WTC11 (cell line): ENCODE measurements at regions not wholly inside any gene's neighbourhood (a gene's known extent, or its start where the extent isn't known, plus 50 kb on each side); places are given as distances from the start of the nearest gene placed in this dataset.

Experiments used
- ATAC-seq: fragments of 200-7000 bp; cut with Tn5 transposase; 2 replicates; pipeline ENCODE4 v1.10.0; 2021; ENCODE audit warnings: mild to moderate bottlenecking, moderate library complexity
- CTCF ChIA-PET: fragments of 300-600 bp; sonication (Branson Sonifier 250); formaldehyde crosslinking; loops from one replicate; lab custom pipeline; 2021; ENCODE audit warnings: antibody characterized with exemption; lab: Charles Lee
- POLR2A ChIA-PET: fragments of 350-600 bp; sonication (Branson Sonifier 250); formaldehyde crosslinking; loops from one replicate; lab custom pipeline; 2021; ENCODE audit warnings: antibody characterized with exemption; lab: Charles Lee
- DNase-seq: peaks from one replicate; pipeline ENCODE4 v3.0.0; 2021; ENCODE audit warnings: low spot score
- H3K27ac Mint-ChIP-seq: 2 replicates; pipeline ENCODE4 v1.8.0; 2021; ENCODE audit warnings: mixed read lengths
- H3K27me3 Mint-ChIP-seq: 2 replicates; pipeline ENCODE4 v1.8.0; 2021; ENCODE audit warnings: low read depth, mild to moderate bottlenecking, moderate library complexity, mixed read lengths
- H3K36me3 Mint-ChIP-seq: 2 replicates; pipeline ENCODE4 v1.8.0; 2021; ENCODE audit warnings: mixed read lengths
- H3K4me1 Mint-ChIP-seq: 2 replicates; pipeline ENCODE4 v1.8.0; 2022; ENCODE audit warnings: mixed read lengths
- H3K4me3 Mint-ChIP-seq: 2 replicates; pipeline ENCODE4 v1.8.0; 2021; ENCODE audit warnings: mild to moderate bottlenecking, moderate library complexity, mixed read lengths
- H3K9me3 Mint-ChIP-seq: 2 replicates; pipeline ENCODE4 v1.8.0; 2021; ENCODE audit warnings: mixed read lengths
- AFF4 ChIP-seq: sonication (generic); formaldehyde crosslinking; IDR thresholded peaks from 2 replicates; pipeline ENCODE4 v1.8.1; 2023; ENCODE audit warnings: mild to moderate bottlenecking, missing genetic modification reagents, borderline replicate concordance
- CBFB ChIP-seq: sonication (generic); formaldehyde crosslinking; IDR thresholded peaks from 2 replicates; pipeline ENCODE4 v1.8.1; 2022; ENCODE audit warnings: mild to moderate bottlenecking, low read depth, missing genetic modification reagents
- CREB1 ChIP-seq: sonication (generic); formaldehyde crosslinking; IDR thresholded peaks from 2 replicates; pipeline ENCODE4 v1.8.0; 2023; ENCODE audit warnings: mild to moderate bottlenecking, missing genetic modification reagents
- ELF4 ChIP-seq: sonication (generic); formaldehyde crosslinking; IDR thresholded peaks from 2 replicates; pipeline ENCODE4 v1.8.1; 2022; ENCODE audit warnings: low read depth, mild to moderate bottlenecking, moderate library complexity, missing genetic modification reagents
- ESRRA ChIP-seq: sonication (generic); formaldehyde crosslinking; IDR thresholded peaks from 2 replicates; pipeline ENCODE4 v1.8.1; 2022; ENCODE audit warnings: mild to moderate bottlenecking, missing genetic modification reagents, borderline replicate concordance
- FOXJ3 ChIP-seq: sonication (generic); formaldehyde crosslinking; IDR thresholded peaks from 2 replicates; pipeline ENCODE4 v1.9.0; 2021; ENCODE audit warnings: missing genetic modification reagents, mild to moderate bottlenecking, borderline replicate concordance
- FOXP1 ChIP-seq: sonication (generic); formaldehyde crosslinking; IDR thresholded peaks from 2 replicates; pipeline ENCODE4 v1.8.0; 2022; ENCODE audit warnings: missing genetic modification reagents, mild to moderate bottlenecking, moderate library complexity, borderline replicate concordance
- GABPB1 ChIP-seq: sonication (generic); formaldehyde crosslinking; IDR thresholded peaks from 2 replicates; pipeline ENCODE4 v1.8.1; 2023; ENCODE audit warnings: mild to moderate bottlenecking, missing genetic modification reagents
- GRHL2 ChIP-seq: fragments of 250-450 bp; sonication (Bioruptor Pico); IDR thresholded peaks from 2 replicates; pipeline ENCODE4 v1.8.0; 2022; ENCODE audit warnings: mild to moderate bottlenecking, moderate library complexity; ENCODE audit not compliant: insufficient replicate concordance, severe bottlenecking
- GTF2I ChIP-seq: fragments of 250-450 bp; sonication (Bioruptor Pico); conservative IDR thresholded peaks from 2 replicates; pipeline ENCODE4 v1.4.0; 2021; ENCODE audit warnings: mild to moderate bottlenecking
- KAT7 ChIP-seq: sonication (generic); formaldehyde crosslinking; IDR thresholded peaks from 2 replicates; pipeline ENCODE4 v1.8.1; 2023; ENCODE audit warnings: missing genetic modification reagents, mild to moderate bottlenecking, borderline replicate concordance
- MLX ChIP-seq: sonication (generic); formaldehyde crosslinking; IDR thresholded peaks from 2 replicates; pipeline ENCODE4 v1.8.1; 2023; ENCODE audit warnings: mild to moderate bottlenecking, missing genetic modification reagents, moderate library complexity
- NFE2L1 ChIP-seq: sonication (generic); formaldehyde crosslinking; IDR thresholded peaks from 2 replicates; pipeline ENCODE4 v1.8.1; 2023; ENCODE audit warnings: missing genetic modification reagents
- NR1H2 ChIP-seq: sonication (generic); formaldehyde crosslinking; IDR thresholded peaks from 2 replicates; pipeline ENCODE4 v1.9.0; 2021; ENCODE audit warnings: mild to moderate bottlenecking, moderate library complexity, missing genetic modification reagents
- OVOL2 ChIP-seq: fragments of 250-450 bp; sonication (Bioruptor Pico); IDR thresholded peaks from 2 replicates; pipeline ENCODE4 v1.9.0; 2021; ENCODE audit warnings: mild to moderate bottlenecking, borderline replicate concordance
- PREB ChIP-seq: sonication (generic); formaldehyde crosslinking; IDR thresholded peaks from 2 replicates; pipeline ENCODE4 v1.8.1; 2022; ENCODE audit warnings: mild to moderate bottlenecking, missing genetic modification reagents, moderate library complexity, borderline replicate concordance
- SMAD3 ChIP-seq: sonication (generic); formaldehyde crosslinking; IDR thresholded peaks from 2 replicates; pipeline ENCODE4 v1.8.0; 2022; ENCODE audit warnings: missing genetic modification reagents, mild to moderate bottlenecking, borderline replicate concordance
- USF1 ChIP-seq: sonication (generic); formaldehyde crosslinking; IDR thresholded peaks from 2 replicates; pipeline ENCODE4 v1.8.0; 2022; ENCODE audit warnings: mild to moderate bottlenecking, missing genetic modification reagents
- USF2 ChIP-seq: sonication (generic); formaldehyde crosslinking; IDR thresholded peaks from 2 replicates; pipeline ENCODE4 v1.8.1; 2023; ENCODE audit warnings: mild to moderate bottlenecking, missing genetic modification reagents, moderate library complexity
- ZMAT4 ChIP-seq: fragments of 250-450 bp; sonication (Bioruptor Pico); IDR thresholded peaks from 2 replicates; pipeline ENCODE4 v1.9.0; 2021; ENCODE audit warnings: mild to moderate bottlenecking
- ZNF232 ChIP-seq: sonication (generic); formaldehyde crosslinking; IDR thresholded peaks from 2 replicates; pipeline ENCODE4 v1.8.0; 2022; ENCODE audit warnings: mild to moderate bottlenecking, missing genetic modification reagents
- ZNF416 ChIP-seq: fragments of 250-450 bp; sonication (Bioruptor Pico); IDR thresholded peaks from 2 replicates; pipeline ENCODE4 v1.9.0; 2021; ENCODE audit warnings: mild to moderate bottlenecking, inconsistent platforms
- ZNF671 ChIP-seq: fragments of 250-450 bp; sonication (Bioruptor Pico); IDR thresholded peaks from 2 replicates; pipeline ENCODE4 v1.8.0; 2021; ENCODE audit warnings: mild to moderate bottlenecking

GRCh38 chr3:6622260-6622659 lies 238.7 kb upstream of the GRM7 start:
- Mint-ChIP-seq H3K9me3 (peaks cover 82% of the 10 kb centered on the region), H3K36me3 (peaks cover 30% of the 10 kb centered on the region), H3K4me3 (no peak overlapping the region), H3K27me3 (no peaks in the 10 kb centered on the region; the same call in 1 of the 2 replicates), H3K27ac (no peak overlapping the region), H3K4me1 (peaks cover 21% of the 10 kb centered on the region)
- ATAC-seq (no peak), DNase-seq (no peak)
- ChIA-PET POLR2A (no interaction called here), CTCF (no interaction called here)
- no peak for TF ChIP-seq NR1H2
- no peak for TF ChIP-seq SMAD3
- TF ChIP-seq FOXP1 = no peak
- TF ChIP-seq MLX = no peak
- no peak for TF ChIP-seq KAT7
- TF ChIP-seq GRHL2 = no peak

GRCh38 chr3:6622712-6623111 lies 238.2 kb upstream of the GRM7 start:
- peaks cover 81% of the 10 kb centered on the region for H3K9me3 Mint-ChIP-seq

More at GRCh38 chr3:6622712-6623111, 238.2 kb upstream of the GRM7 start:
- peaks cover 32% of the 10 kb centered on the region for H3K36me3 Mint-ChIP-seq
- no peak for ATAC-seq
- ChIA-PET POLR2A (no interaction called here), CTCF (no interaction called here)
- H3K4me1 Mint-ChIP-seq = peaks cover 21% of the 10 kb centered on the region
- H3K4me3 Mint-ChIP-seq = no peak overlapping the region
- no peaks in the 10 kb centered on the region; the same call in 1 of the 2 replicates for H3K27me3 Mint-ChIP-seq
- TF ChIP-seq GABPB1 (CRISPR knock-in tag) = no peak
- TF ChIP-seq GTF2I (CRISPR knock-in tag) = no peak
- TF ChIP-seq NR1H2 = no peak
- TF ChIP-seq ZMAT4 = no peak
- no peak for TF ChIP-seq USF1 (CRISPR knock-in tag)
- TF ChIP-seq PREB = no peak
- TF ChIP-seq AFF4 = no peak
- no peak for TF ChIP-seq OVOL2
- TF ChIP-seq ZNF416 (CRISPR knock-in tag) = no peak
- no peak for TF ChIP-seq USF2 (CRISPR knock-in tag)
- no peak for TF ChIP-seq ZNF232 (CRISPR knock-in tag)
- no peak for TF ChIP-seq FOXP1
- no peak for TF ChIP-seq ELF4
- TF ChIP-seq NFE2L1 (CRISPR knock-in tag) = no peak
- TF ChIP-seq CBFB = no peak
- TF ChIP-seq KAT7 = no peak
- TF ChIP-seq ZNF671 = no peak
- TF ChIP-seq ESRRA (CRISPR knock-in tag) = no peak
- TF ChIP-seq CREB1 (CRISPR knock-in tag) = no peak
- TF ChIP-seq FOXJ3 (CRISPR knock-in tag) = no peak
- no peak overlapping the region for H3K27ac Mint-ChIP-seq
- no peak for DNase-seq
